Pancreas (tissue), 10 donors: ENCODE measurements at regions not wholly inside any gene's neighbourhood (a gene's known extent, or its start where the extent isn't known, plus 50 kb on each side); places are given as distances from the start of the nearest gene placed in this dataset.
A peak's percentile ranks its signal among the peaks of the same experiment; 100 is the strongest.

ENCODE experiments used
- ATAC-seq, 4 donors: fragments of 200-7000 bp; cut with Tn5 transposase; one replicate each; pipeline versions ENCODE4 v1.8.0 to v1.9.1; 2020; ENCODE audit warnings: mild to moderate bottlenecking in 4 of 4, moderate library complexity in 4 of 4
- DNase-seq, 6 donors: peaks; one replicate each; pipeline ENCODE4 v3.0.0-alpha.2; 2020
- FAIRE-seq: peaks from 2 replicates; lab custom pipeline; 2012; peaks lifted over from hg19 to GRCh38; lab: Jason Lieb, UNC
- H3K27ac ChIP-seq, 4 donors: fragments of 200-600 bp; sonication (generic); 1 replicate in 3 of 4; 2 replicates in 1 of 4; pipeline versions ENCODE4 v1.5.0 to v1.8.0; 2020
- H3K27me3 ChIP-seq, 4 donors: fragments of 200-600 bp; one replicate each; pipeline ENCODE4 v1.8.0; 2021
- H3K36me3 ChIP-seq, 3 donors: fragments of 200-600 bp; sonication (generic) in 1 of 3; one replicate each; pipeline versions ENCODE4 v1.5.0 to v1.8.0; 2020 to 2021
- H3K4me1 ChIP-seq, 3 donors: fragments of 200-600 bp; one replicate each; pipeline ENCODE4 v1.8.0; 2021
- H3K4me3 ChIP-seq, 4 donors: fragments of 200-600 bp; sonication (generic) in 2 of 4; one replicate each; pipeline versions ENCODE4 v1.5.0 to v1.8.0; 2020 to 2021
- H3K9me3 ChIP-seq, 4 donors: fragments of 200-600 bp; one replicate each; pipeline ENCODE4 v1.8.0; 2021
- WGBS, 2 donors: extraction: QIAGEN DNeasy Blood & Tissue Kit; methylation state at CpG; one replicate each; pipeline ENCODE4 v1.1.7; 2013; 5-methylcytosine and 5-hydroxymethylcytosine counted together
- intact Hi-C, 3 donors: fragments of 100-400 bp; cut with DNase I; formaldehyde crosslinking; loops; one replicate each; pipeline versions ENCODE4 v1.11.1 to v1.14.2; 2022
- TF ChIP-seq, protein P1 (sequence below), 4 donors: fragments of 200-600 bp; sonication (generic) in 3 of 4; IDR thresholded peaks; one replicate each; pipeline versions ENCODE4 v1.5.0 to v1.8.0; 2021; ENCODE audit warnings: antibody characterized with exemption in 4 of 4
- donor health status: healthy with polysubstance abuse.
- donor health status: DM: no; HTN: no; CAD: no; lungs with moderate emphysema.
- donor health status: DM: no; HTN: no; CAD: no.
- donor health status: control.
- donor health status: control.
- donor health status: Bipolar disorder and iron deficiency.
- donor health status: DM: yes; HTN: yes; CAD: no.
- donor health status: DM: no; HTN: no; CAD: no.
- donor health status: DM: no; HTN: no; CAD: no.
- donor health status: DM: yes; HTN: yes; CAD: no.

DNA sequence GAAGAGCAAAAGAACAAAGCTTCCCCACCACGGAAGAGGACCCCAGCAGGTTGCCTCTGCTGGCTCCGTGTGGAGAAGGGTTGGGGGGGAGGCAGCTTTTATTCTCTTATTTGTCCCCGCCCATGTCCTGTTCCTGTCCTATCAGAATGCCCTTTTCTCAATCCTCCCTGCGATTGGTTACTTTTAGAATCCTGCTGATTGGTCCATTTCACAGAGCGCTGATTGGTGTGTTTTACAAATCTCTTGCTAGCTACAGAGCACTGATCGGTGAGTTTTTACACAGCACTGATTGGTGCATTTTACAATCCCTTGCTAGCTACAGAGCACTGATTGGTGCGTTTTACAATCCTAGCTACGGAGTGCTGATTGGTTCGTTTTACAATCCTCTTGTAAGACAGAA is 100.6 kb upstream of the KLF13 start:
- no peak overlapping the region for H3K4me3 ChIP-seq
- no peaks in the 10 kb centered on the region for H3K9me3 ChIP-seq
- TF ChIP-seq, protein P1, sequence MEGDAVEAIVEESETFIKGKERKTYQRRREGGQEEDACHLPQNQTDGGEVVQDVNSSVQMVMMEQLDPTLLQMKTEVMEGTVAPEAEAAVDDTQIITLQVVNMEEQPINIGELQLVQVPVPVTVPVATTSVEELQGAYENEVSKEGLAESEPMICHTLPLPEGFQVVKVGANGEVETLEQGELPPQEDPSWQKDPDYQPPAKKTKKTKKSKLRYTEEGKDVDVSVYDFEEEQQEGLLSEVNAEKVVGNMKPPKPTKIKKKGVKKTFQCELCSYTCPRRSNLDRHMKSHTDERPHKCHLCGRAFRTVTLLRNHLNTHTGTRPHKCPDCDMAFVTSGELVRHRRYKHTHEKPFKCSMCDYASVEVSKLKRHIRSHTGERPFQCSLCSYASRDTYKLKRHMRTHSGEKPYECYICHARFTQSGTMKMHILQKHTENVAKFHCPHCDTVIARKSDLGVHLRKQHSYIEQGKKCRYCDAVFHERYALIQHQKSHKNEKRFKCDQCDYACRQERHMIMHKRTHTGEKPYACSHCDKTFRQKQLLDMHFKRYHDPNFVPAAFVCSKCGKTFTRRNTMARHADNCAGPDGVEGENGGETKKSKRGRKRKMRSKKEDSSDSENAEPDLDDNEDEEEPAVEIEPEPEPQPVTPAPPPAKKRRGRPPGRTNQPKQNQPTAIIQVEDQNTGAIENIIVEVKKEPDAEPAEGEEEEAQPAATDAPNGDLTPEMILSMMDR (IDR thresholded peaks at IDR 0.05), result no peak
- no peak for DNase-seq
- H3K27me3 ChIP-seq, result no peaks in the 10 kb centered on the region
- H3K36me3 ChIP-seq, result no peaks in the 10 kb centered on the region
- no peak for ATAC-seq
- H3K4me1 ChIP-seq, result no peaks in the 10 kb centered on the region
- FAIRE-seq, result no peak
- 86 to 89% methylated on average over 9 of the region's 9 CpGs for WGBS, 2 donors
- intact Hi-C loops, result no loop called here
- no peak overlapping the region for H3K27ac ChIP-seq

DNA sequence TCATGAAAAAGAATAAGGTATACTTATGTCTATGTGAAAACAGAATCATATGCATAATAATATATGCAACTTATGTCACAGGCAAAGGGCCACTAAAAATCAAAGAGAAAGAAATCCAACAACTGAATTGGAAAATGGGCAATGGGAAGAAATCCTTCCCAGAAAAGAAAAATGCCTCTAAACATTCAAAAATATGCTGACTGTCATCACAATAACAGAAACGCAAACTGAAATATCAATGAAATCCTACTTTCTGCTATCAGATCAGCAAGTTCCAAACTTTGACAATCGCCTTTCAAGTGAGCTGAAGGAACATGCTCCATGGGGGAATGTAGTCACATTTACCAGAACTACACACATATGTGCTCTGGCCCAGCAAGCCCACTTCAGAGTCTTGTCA is 99.4 kb upstream of the KLF13 start:
- Histone ChIP-seq H3K27me3 (no peaks in the 10 kb centered on the region), H3K27ac (no peak overlapping the region), H3K4me3 (no peak overlapping the region), H3K4me1 (no peaks in the 10 kb centered on the region), H3K36me3 (no peaks in the 10 kb centered on the region), H3K9me3 (no peaks in the 10 kb centered on the region)
- no peak for DNase-seq
- TF ChIP-seq, protein P1 (IDR thresholded peaks at IDR 0.05), result no peak
- intact Hi-C loops, result no loop called here
- WGBS, 2 donors, result 82 to 85% methylated on average over 2 of the region's 2 CpGs
- FAIRE-seq, result no peak
- no peak for ATAC-seq

DNA sequence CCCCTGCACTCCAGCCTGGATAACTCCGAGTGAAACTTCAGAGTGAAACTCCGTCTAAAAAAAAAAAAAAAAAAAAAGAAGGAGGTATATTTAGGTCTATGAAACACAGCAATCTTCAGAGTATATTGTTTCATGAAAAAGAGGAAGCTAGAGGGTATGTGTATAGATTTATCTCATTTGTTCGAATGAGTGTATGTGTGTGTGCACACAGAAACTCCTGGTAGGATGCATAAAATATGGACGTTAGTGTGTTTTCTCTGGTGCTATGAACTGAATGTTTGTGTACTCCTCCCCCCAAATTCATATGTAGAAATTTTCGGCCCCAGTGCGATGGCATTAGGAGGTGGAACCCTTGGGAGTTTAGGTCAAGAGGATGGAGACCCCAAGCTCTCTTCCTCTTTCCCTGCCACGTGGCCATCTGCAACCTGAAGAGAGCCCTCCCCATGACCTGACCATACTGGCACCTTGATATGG is 98.6 kb upstream of the KLF13 start:
- TF ChIP-seq, protein P1 (IDR thresholded peaks at IDR 0.05), result no peak
- DNase-seq (no peak), ATAC-seq (no peak), FAIRE-seq (no peak)
- Histone ChIP-seq H3K27ac (no peak overlapping the region), H3K4me1 (no peaks in the 10 kb centered on the region), H3K36me3 (no peaks in the 10 kb centered on the region), H3K4me3 (no peak overlapping the region), H3K27me3 (no peaks in the 10 kb centered on the region), H3K9me3 (no peaks in the 10 kb centered on the region)
- WGBS, 2 donors, result 62 to 81% methylated on average over 7 of the region's 7 CpGs
- intact Hi-C loops, result no loop called here

DNA sequence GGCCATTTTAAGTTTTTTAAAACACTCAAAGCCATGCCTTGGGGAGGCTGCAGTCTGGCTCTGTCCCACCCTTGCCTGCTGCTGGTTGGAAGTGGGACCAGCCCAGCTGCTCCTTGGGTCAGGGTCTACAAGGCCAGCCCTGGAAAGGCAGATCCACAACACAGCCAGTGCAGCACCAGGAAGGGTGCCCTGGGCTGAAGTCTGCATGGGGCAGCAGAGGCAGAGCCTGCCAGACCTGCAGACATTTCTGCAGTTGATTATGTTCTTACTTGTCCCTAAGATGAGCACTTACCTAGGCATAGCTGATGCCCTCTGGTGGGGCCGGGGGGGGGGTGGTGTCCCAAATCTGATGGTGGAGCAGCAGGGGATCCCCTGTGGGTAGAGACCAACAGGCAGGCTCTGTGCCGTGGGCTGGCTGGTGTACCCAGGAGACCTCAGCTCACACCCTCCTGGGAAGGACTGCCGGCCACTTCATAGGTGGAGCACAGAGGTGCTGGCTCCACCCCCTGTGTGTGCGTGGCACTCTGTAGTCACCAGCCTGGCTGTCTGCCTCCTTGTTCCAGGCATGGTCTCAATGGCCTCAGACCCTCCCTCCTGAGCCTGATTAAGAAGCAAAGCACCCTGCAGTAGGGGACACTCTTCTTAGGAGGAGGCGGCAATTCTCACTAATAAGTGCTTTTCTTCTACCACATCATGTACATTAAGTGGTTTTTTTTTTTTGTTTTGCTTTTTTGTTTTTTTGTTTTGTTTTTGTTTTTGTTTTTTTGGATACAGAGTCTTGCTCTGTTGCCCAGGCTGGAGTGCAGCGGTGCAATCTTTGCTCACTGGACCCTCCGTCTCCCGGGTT is 97.4 kb upstream of the KLF13 start:
- TF ChIP-seq, protein P1 (IDR thresholded peaks at IDR 0.05), result no peak
- no peak for FAIRE-seq
- Histone ChIP-seq H3K27me3 (no peaks in the 10 kb centered on the region), H3K27ac (no peak overlapping the region), H3K36me3 (no peaks in the 10 kb centered on the region), H3K4me3 (no peak overlapping the region), H3K9me3 (no peaks in the 10 kb centered on the region), H3K4me1 (no peaks in the 10 kb centered on the region)
- intact Hi-C loops, result no loop called here
- peak in 3 of 6 donors; percentile 7 to 41 (median 37) for DNase-seq
- 60 to 68% methylated on average over 8 of the region's 8 CpGs for WGBS, 2 donors
- peak in 3 of 4 donors; percentile 79 to 96 (median 85) for ATAC-seq
